NCI-H2171 treated with DMSO at 0.1 percent for 48 hours (cell line): ENCODE measurements at regions not wholly inside any gene's neighbourhood (a gene's known extent, or its start where the extent isn't known, plus 50 kb on each side); places are given as distances from the start of the nearest gene placed in this dataset.
"Not testable (repeated sequence)": the region's sequence is repeated elsewhere in the genome, so short reads cannot be mapped to it uniquely, and the experiment has no call there.

Experiments
- DNase-seq: peaks from one replicate; lab custom pipeline; 2025; lab: John Stamatoyannopoulos, UW

- DNase-seq, result no peak
Measured at GRCh38 chr4:106594291-106594952, 225.8 kb upstream of the GIMD1 start.

GRCh38 chr4:106588891-106589290 is 220.3 kb upstream of the GIMD1 start:
- no peak for DNase-seq

GRCh38 chr4:106587558-106587957 is 219.0 kb upstream of the GIMD1 start:
- no peak for DNase-seq

- DNase-seq, result no peak
Measured at GRCh38 chr4:106585915-106586349, 217.4 kb upstream of the GIMD1 start.

- no peak for DNase-seq
Measured at GRCh38 chr4:106584337-106584989, 215.9 kb upstream of the GIMD1 start.

GRCh38 chr4:106583567-106583966 is 215.0 kb upstream of the GIMD1 start:
- DNase-seq, result no peak

- no peak for DNase-seq
Measured at GRCh38 chr4:106583108-106583507, 214.5 kb upstream of the GIMD1 start.

GRCh38 chr4:106582103-106582502 is 213.5 kb upstream of the GIMD1 start:
- no peak for DNase-seq

- DNase-seq, result no peak
Measured at GRCh38 chr4:106579236-106579635, 210.7 kb upstream of the GIMD1 start.

GRCh38 chr4:106569146-106570031 is 200.8 kb upstream of the GIMD1 start:
- DNase-seq, result no peak

- DNase-seq, result no peak
Measured at GRCh38 chr4:106565727-106566126, 197.1 kb upstream of the GIMD1 start.

GRCh38 chr4:106563637-106564036 is 195.1 kb upstream of the GIMD1 start:
- DNase-seq, result not testable (repeated sequence)

- no peak for DNase-seq
Measured at GRCh38 chr4:106551724-106552123, 183.1 kb upstream of the GIMD1 start.

GRCh38 chr4:106548446-106549044 is 180.0 kb upstream of the GIMD1 start:
- DNase-seq, result no peak

GRCh38 chr4:106546370-106546769 is 177.8 kb upstream of the GIMD1 start:
- no peak for DNase-seq

- DNase-seq, result not testable (repeated sequence)
Measured at GRCh38 chr4:106542609-106543008, 174.0 kb upstream of the GIMD1 start.

- DNase-seq, result no peak
Measured at GRCh38 chr4:106541253-106541652, 172.7 kb upstream of the GIMD1 start.

- DNase-seq, result no peak
Measured at GRCh38 chr4:106530821-106531220, 162.2 kb upstream of the GIMD1 start.

GRCh38 chr4:106530024-106530361 is 161.4 kb upstream of the GIMD1 start:
- DNase-seq, result no peak

GRCh38 chr4:106529348-106530023 is 160.9 kb upstream of the GIMD1 start:
- no peak for DNase-seq

- no peak for DNase-seq
Measured at GRCh38 chr4:106527316-106527715, 158.7 kb upstream of the GIMD1 start.

- not testable (repeated sequence) for DNase-seq
Measured at GRCh38 chr4:106525425-106525824, 156.8 kb upstream of the GIMD1 start.
